Liver (tissue), 3 donors: ENCODE measurements at regions not wholly inside any gene's neighbourhood (a gene's known extent, or its start where the extent isn't known, plus 50 kb on each side); places are given as distances from the start of the nearest gene placed in this dataset.

Experiments used
- CTCF ChIP-seq: fragments of 150-350 bp; IDR thresholded peaks from 2 replicates; pipeline ENCODE4 v1.5.1; 2017; ENCODE audit warnings: improper control_type of control experiment, low read depth, low read length; ENCODE audit not compliant: missing input control
- JUND ChIP-seq, 2 donors: IDR thresholded peaks; 2 replicates each; pipeline ENCODE4 v1.6.1; 2016; ENCODE audit warnings: antibody characterized with exemption in 2 of 2
- MAX ChIP-seq: IDR thresholded peaks from 2 replicates; pipeline ENCODE4 v1.6.1; 2016; ENCODE audit warnings: antibody characterized with exemption
- NR2F2 ChIP-seq: IDR thresholded peaks from 2 replicates; pipeline ENCODE4 v1.6.1; 2016; ENCODE audit warnings: antibody characterized with exemption
- SP1 ChIP-seq: IDR thresholded peaks from 2 replicates; pipeline ENCODE4 v1.6.1; 2018; ENCODE audit warnings: antibody characterized with exemption, mild to moderate bottlenecking
- donor health status: healthy.
- donor health status: healthy.

- TF ChIP-seq CTCF (no peak), NR2F2 (no peak), MAX (no peak), JUND (IDR thresholded peaks at IDR 0.05) (no peak), SP1 (no peak)
These were observed 80.1 kb upstream of the E2F8 start for GRCh38 chr11:19320827-19321226.
